Suppressor macrophage treated with lipopolysaccharide for 4 hours (primary cell): ENCODE measurements at regions not wholly inside any gene's neighbourhood (a gene's known extent, or its start where the extent isn't known, plus 50 kb on each side); places are given as distances from the start of the nearest gene placed in this dataset.

Experiments used
- DNase-seq: peaks from one replicate; pipeline ENCODE4 v3.0.0-alpha.2; 2020

DNA sequence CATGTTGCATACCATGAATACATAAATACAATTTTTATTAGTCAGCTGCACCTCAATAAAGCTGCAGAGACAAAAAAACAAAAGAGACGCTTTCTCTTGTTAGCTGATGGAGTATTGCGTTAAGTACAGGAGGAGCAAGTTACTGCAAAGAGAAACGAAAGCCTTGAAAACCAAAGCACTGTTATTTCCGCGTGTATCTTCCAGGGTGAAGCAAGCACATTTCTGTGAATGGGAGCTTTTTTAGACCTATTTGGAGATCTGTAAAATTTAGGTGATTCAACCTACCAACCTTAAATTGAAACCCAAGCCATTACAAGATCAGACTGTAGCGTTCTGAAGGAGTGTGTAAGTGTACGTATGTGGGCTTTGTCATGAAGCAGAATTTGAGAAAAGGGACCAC lies 390.4 kb downstream of the SOX9 start:
- DNase-seq: no peak

DNA sequence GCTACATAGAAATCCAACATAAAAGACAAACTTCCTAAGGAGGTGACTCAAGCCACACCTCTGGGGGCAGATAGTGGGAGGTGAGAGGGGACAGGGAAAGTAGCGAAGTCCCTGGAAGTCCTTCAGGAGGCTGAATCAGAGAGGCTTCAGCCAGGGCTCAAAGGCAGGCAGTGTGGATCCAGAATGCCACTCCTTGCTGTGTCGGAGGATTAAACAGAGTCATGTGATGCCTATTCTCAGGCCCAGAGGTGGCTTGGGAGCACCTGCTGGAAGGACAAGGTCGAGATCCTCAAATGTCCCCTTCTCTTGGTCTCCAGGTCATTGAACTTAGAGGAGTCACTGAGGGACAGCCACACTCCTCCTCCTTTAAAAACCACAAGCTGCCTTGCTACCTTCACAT lies 391.1 kb downstream of the SOX9 start:
- no peak for DNase-seq

DNA sequence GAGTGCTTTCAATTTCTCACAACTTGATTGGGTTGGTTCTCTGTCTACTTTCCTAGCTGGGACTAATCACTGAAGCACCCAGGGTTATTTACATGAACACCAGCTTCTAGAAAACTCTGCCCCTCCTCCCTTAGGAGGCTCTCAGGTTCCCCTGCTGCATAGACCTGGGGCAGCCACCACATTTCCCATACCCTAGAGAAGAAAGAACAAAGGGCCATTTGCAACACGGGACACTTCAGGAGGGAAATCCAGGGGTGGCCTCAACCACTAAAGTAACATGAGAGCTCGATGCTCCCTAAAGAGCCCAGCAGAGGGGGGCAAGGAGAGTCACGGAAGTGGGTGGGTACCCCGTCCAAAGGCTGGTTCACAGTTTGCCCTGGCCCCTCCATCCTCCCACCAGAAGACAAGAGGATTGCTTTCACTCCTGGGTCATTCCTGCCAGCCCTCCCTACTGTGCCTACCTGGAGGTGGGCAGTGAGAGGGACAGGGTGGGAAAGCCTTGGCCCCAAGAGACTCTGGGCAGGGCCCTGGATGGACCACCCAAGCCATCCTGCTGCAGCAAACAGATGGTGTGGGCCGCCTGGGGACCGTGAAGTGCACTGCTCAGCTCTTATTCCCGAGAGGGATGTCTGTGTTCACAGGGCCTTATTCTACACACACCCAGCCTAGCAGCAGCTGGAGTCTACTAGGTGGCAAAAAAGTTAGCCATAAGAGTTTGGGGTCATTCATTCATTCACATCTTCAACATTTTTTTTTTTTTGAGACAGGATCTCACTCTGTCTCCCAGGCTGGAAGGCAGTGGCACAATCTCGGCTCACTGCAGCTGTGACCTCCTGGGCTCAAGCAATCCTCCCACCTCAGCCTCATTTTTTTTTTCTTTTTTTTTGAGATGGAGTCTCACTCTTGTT lies 392.1 kb downstream of the SOX9 start:
- no peak for DNase-seq

DNA sequence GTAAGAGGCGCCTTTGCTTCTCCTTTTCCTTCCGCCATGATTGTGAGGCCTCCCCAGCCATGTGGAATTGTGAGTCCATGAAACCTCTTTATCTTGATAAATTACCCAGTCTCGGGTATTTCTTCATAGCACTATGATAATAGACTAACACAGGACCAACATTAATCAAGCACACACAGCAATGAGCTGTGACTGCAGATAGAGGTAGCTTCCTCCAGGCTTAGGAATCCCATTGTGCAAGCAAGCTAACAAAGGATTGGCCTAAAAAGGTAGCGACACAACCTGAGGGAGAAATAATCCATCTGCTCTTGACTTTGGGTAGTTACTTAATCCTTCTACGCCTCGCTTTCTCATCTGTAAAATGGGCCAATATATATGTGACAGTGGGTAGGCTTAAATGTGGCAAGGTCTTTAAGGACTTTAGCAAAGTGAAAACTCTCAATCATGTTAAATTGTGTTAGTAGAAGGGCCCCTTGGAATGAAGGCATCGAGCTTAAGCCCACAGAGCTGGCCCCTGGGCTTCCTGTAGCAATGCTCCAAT lies 393.6 kb downstream of the SOX9 start:
- DNase-seq: no peak

DNA sequence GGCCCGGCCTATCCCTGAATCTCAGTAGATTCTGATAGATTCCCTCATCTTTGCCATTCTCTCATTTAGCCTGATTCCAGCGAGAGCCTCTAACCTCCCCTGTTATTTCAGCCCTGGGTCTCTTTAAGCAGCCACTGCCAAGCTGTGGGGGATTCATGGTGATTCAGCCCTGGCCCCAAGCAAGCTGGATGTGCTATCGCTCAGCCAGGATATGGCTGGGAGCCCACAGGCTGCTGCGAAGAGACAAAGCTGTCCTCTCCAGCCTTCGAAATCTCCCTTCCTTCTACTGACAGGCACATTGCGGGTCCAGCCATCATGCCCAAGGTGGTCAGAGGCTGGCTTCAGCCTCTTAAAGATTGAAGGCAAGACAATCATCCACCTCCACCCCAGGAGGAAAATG lies 394.1 kb downstream of the SOX9 start:
- DNase-seq: no peak

DNA sequence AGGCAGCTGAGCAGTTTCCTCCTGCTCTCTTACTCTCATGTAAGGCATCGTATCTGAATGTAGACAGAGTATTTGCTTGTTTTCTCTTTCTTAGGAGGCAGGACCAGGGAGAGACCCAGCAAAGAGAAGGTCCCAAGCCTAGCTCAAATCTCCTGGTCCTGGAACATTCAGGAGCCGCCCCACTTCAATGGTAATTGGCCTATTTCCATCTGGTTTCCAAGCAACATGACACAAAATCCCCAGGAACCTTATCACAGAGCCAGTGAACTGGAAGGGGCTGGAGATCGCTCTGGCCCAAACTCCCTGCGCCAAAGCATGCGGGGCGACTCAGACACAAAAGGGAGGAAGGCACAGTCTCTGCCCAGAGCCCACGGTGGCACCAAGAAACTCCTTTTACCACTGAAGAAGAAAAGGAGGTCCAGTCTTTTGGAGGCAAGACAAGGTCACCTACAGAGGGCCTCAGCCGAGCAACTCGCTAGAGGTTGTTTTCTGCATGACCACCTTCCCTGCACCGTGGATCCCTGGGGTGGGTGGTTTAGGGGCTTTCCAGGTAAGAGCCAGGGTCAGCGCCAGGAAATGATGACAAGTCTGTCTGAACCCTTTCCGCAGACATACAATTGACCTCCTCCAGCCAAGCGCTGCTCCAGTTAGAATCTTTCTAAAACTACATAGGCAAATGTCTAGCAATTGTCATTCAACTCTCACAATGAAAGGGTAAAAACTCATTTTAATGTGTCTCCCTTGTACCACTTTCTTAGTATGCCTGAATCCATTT lies 394.7 kb downstream of the SOX9 start:
- DNase-seq: no peak

DNA sequence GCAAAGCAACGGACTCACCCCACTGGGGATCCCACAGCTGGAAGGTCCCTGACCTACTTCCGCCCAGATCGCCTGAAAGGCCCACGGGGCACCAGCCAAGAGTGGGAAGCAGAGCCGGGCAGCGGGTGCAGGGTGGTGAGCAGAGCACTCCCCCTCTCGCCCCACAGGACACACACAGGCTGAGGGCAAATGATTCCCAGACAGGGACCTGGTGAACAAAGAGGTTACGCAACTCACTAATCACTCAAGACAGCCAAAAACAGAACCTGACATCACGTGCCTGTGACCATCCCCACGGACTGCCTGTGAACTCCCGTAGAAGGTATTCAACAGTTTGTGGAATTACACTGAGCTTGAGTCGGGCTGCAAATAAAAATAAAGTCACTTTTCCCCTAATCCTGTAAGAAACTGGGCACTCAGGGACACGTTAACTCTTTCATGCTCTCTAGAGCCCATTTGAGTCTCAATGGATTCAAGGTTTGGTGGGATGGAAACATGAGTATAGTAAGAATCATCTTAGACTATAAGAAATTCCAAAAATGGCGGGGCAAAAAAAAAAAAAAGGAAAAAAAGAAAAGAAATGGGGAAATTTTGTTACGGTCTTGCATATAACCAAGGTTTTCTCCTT lies 396.1 kb downstream of the SOX9 start:
- DNase-seq: no peak

DNA sequence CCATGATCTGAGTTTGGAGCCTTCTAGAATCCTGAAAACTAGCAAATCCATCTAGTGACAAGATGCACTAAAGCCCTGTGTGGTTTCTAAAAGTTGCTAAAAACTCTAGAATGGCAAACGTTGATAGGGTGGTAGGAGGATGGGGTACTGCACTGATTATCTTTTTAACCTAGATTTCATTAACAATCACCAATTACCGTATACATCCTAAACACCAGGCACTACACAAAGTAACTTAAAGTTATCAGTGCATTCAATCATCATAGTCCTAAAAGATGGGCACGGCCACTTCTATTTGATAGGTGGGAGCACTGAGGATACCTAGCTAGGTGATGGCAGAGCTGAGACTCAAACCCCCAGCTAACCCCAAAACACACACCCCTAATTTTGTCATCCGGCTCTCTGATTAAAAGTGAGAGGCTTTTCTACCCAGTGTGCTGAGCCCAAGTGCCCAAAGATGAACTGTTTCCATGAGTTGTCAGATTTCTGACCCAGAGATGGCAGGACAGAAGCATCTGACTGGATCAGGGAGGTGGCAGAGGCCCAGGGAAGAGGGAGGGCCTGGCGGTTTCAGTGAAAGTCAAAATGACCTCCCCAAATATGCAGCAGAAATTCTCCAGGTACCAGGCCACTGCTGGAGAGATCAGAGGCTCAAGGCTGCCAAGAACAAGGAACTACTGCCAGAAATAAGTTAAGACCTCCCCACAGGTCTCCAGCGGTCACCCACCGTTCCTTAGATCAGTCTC lies 396.8 kb downstream of the SOX9 start:
- DNase-seq: no peak

DNA sequence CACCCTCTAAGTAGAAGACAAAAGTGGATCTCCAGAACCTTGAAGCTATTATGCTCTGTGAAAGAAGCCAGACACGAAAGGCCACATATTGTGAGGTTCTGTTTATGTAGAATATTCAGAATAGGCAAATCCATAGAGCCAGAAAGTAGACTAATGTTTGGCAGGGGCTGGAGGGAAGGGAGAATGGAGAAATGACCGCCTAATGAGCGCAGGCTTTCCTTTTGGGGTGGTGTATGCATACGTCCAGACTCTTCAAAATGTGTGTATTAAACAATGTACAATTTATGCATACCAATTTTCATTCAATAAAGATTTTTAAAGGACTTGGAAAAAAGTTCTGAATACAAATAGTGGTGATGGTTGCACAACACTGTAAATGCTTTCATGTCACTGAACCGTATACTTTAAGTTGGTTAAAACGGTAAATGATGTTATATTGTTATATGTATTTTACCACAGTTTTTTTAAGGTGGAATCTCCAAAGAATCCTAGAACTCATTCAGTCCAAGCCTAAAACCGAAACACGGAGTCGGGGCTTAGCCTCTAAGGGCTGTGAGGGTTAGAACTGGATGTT lies 397.4 kb downstream of the SOX9 start:
- no peak for DNase-seq

DNA sequence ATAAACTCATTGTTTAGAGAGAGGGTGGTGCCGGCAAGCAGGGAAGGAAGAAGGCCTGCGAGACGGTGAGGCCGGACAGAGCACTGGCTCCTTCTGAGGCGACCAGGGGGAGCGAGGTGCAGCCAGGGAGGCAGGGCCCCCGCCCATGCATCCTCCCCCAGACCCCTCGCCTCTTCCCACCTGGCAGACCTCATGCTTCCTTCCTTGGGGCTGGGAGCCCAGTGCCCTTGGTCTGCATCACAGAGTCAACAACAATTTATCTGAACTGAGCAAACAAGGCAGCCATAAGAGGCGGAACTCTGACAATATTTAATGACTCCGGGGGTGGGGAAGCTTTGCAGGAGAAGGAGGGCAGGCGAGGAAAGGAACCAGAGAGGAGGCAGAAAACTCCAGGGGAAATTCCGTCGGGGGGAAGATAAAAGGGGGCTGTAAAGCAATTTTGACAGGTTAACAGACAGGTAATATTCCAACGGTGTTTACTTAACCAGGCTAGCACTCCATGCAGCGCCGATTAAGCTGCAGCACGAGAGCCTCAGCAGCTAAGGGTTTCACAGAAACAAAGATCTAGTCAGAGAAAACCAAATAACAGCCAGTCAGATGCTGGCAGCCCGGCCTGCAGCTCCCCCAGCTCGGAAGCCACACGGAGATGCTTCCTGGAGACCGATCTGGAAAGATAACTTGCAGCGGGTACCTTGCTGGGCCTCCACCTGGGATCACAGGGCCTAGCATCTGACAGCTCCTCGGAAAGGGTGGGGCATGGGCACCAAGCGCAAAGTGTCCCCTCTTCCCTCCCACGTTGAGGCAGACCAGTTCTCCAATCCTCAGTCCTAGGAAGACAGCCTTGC lies 398.2 kb downstream of the SOX9 start:
- DNase-seq: no peak

DNA sequence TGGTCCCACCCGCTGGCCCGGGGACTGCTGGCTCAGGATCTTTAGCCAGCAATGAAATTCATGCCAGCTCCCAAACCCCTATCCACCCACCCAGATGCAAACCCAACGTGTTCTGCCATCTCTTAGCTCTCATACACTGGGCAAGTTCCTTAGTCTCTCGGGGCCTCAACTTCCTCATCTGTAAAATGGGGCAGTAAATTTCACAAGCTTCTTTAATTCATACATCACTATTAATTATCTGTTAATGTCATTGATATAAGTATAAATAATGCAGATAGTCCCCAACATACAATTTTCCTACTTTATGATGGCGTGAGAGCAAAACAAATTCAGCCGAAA lies 398.7 kb downstream of the SOX9 start:
- no peak for DNase-seq

DNA sequence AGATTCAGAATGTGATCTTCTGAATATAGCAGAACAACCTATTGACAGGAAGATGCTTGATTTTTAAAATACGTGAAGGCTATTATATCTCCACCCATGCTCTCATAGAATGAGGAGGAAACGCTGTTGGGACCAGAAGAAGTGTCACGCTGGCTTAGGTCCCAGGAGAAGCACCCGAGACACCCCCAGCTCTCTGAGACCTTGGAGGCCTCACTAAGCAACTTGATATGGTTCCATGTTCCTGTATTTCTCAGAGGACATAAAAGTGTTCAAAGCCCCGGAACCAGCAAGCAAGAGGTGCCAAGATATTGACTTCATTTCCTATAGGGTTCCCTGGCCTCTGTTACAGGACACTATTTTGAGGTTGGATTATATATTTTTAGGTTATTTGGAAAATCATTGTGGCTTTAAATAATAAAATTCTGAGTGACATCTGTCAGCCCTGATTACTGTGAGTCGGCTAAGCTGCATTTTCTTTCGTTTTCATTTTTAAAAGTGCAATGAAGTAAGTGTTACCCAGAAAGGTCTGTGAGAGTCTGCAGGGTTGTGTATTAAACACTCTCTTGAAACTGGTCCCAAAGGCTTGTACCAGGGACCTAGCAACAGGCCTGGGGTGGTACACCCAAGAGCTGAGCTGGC lies 400.0 kb downstream of the SOX9 start:
- no peak for DNase-seq

DNA sequence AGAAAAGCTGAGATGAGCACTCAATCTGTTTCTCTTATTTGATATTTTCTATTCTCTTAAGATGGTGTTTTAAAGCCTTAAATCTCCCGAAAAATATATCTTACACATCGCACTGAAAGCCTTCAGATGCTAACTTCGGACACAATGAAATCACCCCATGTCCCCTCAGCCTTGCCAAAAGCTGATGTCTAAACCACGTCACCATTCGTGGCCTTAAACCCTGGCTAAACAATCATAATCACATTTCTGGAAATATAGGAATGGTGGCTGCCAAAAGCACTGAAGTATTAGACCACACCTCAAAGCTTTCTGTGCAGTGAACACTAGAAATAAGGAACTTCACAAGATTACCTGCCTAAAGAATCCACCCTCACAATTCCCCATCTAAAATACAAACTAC lies 402.7 kb downstream of the SOX9 start:
- no peak for DNase-seq

DNA sequence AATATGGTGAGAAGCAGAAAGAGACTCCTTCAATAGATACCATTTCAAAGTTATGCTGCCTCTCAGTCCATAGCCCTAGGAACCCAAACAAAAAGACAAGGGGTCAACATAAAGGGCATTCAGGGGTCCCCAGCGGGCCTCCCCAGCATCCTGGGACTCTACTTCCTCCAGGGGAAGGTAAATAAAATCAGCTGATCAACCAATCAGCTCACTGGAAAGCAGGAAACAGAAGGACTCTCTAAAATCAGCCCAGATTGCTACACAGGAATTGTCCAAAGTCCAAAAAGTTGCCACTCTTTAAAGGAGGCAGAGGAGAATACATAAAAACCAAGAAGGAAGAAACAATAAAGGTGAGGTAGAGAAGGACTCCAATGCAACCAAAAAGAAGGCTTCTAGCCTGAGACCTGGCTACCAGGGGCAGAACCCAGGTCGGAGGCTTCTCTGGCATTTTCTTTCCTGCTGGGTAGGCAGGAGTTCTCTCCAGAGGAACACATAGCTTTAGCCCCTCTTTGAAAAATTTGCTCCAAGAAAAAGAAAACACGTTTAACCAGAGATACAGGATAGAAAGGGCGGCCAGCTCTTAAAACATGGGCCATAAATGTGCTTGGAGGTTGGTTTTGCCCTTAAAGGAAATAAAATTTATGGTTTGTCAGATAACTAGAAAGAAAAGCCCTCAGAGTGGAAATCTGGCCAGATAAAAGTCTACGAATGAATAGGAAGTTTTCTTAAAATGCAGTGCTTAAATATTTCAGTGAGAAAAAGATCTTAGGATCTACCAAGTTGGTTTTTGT lies 404.6 kb downstream of the SOX9 start:
- no peak for DNase-seq

DNA sequence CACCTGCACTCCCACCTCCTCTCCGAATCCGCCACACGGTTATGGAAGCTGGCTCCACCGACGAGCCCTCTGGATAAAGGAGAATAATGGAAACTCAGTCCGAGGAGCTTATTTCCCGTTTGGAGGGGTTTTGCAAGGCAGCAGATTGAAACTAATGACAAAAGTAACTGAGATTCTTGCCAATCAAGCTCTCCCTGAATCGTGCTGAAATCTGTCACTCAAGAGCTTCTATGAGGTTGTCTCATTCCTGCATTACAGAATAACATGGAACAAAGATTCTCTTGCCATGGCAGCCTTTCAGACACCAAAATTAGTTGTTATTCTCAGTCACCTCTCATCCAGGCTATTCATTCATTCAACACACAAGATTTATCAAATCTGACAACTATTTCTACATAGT lies 405.9 kb downstream of the SOX9 start:
- DNase-seq: no peak

DNA sequence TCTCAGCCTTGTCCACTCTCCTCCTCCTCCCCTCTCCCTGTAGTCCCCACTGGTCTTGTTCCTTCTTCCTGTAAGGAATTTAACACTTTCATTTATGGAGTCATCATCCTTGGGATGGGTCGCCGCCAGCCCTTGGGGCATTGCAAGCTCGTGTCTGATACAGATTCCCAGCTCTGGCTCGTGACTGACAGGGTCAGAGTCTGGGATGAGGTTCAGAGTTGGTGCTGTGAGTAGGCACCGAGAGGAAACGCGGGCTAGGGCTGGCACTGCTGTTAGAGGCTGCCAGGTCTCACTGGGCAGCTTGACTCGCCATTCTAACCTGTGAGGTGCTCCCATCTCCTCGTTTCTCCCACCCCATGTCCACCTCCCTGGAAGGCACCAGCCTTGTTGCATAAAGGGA lies 407.0 kb downstream of the SOX9 start:
- no peak for DNase-seq

DNA sequence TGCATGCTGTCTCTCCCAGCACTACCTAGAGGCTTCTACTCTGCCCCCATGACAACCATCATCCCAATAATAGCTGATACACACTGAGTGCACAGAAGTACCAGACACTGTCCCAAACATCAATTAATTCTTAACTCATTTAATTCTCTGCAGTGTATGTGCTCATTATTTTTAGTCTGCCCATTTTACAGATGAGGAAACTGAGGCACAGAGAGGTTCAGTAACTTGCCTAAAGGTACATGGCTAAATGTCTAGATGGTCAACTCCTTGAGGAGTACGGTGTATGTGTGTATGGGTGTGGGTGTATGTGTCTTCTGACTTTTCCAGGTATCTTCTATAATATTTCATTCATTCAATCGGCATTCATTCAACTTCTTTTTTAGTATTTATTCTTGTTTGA lies 407.9 kb downstream of the SOX9 start:
- no peak for DNase-seq

DNA sequence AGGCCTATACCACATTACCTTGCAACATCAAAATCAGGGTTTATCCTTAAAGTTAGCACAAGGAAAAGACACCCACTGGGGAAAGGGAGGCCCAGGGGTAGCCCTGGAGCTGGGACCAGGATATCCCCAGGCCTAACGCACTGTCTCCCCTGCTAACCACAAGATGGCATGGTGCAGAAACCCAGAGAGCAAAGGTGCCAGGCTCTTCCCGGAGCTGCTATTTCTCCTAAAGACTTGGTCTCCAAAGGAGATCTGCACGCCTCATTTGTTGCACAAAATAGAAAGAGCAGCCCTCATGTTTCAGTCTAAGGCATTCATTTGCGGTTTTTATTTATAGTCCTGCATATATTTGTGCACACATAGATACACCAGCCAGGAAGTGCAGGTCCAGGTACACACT lies 408.6 kb downstream of the SOX9 start:
- DNase-seq: no peak

DNA sequence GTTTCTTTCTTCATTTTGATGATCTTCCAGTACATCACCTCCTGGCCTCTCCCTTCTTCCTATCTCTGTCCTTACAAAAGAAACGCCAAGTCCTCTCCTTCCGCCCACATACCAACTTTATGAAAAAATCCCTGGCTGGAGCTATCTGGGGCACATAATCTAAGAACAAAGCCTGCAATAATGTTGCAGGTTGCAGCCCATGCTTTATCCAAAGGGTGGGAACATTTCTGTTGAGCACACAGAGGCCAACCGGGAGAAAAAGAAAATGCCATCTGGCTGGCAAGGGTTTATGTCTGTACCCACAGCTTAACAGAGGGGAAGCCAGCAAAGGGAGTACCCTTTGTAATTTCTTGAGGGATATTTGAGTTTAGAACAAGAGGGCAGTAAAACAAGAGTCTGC lies 409.6 kb downstream of the SOX9 start:
- DNase-seq: no peak

DNA sequence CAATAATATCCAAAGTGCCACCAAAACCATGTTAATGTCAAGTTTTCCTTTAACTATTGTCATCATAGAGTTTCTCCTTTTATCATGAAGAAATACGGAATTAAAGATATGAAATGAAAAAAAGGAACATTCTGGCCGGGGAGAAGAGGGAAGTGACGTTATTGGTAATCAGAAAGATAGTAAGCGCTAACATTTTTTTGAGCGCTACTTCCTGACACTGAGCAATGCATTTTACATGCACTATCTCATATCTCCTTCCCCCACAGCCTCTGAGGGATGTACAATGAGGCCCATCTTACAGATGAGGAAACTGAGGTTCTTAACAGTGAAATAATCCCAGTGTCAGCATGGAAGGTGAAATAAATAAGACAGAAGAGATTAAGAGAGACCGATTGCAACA lies 410.9 kb downstream of the SOX9 start:
- DNase-seq: no peak
